ENCODE measurements at regions not wholly inside any gene's neighbourhood (a gene's known extent, or its start where the extent isn't known, plus 50 kb on each side); places are given as distances from the start of the nearest gene placed in this dataset.
A peak's percentile ranks its signal among the peaks of the same experiment; 100 is the strongest.

- Mint-ChIP-seq H3K4me3 (peak overlapping the region in 1 of 8 donors; percentile 24), H3K36me3 (peaks cover 0 to 3% of the 10 kb centered on the region in 2 donors), H3K4me1 (peaks cover 10 to 14% (median 11%) of the 10 kb centered on the region in 4 donors), H3K9me3 (peaks cover 0 to 14% (median 0%) of the 10 kb centered on the region in 8 donors), H3K27me3 (peaks cover 14% of the 10 kb centered on the region in 2 donors), H3K27ac (peak overlapping the region in 2 of 7 donors; percentile 1 to 73)
- CTCF ChIA-PET (ENCODE audit: partially characterized antibody) = no interaction called here
- intact Hi-C loops (cut with micrococcal nuclease) = no loop called here
- no peaks in the 10 kb centered on the region for H3K36me3 ChIP-seq (ENCODE audit: insufficient read depth, low read length)
- H3K4me1 ChIP-seq (ENCODE audit: insufficient read depth, low read length) = peaks cover 6% of the 10 kb centered on the region
- no peak overlapping the region for H3K4me3 ChIP-seq (ENCODE audit: low read length in 2 of 2)
- POLR2A ChIA-PET (ENCODE audit: partially characterized antibody) = no interaction called here
- no peak overlapping the region for H3K27ac ChIP-seq (ENCODE audit: low read depth, low read length)
- no peaks in the 10 kb centered on the region for H3K9me3 ChIP-seq (ENCODE audit: control insufficient read depth in 1 of 2, low read length in 2 of 2)
- no peaks in the 10 kb centered on the region for H3K27me3 ChIP-seq (ENCODE audit: insufficient read depth, low read length)
- no peak for DNase-seq
Measured at GRCh38 chr5:77937015-77937908, 161.1 kb upstream of the TBCA start.

GRCh38 chr5:77936365-77936693 lies 160.2 kb upstream of the TBCA start:
- Histone ChIP-seq H3K4me3 (ENCODE audit: low read length in 2 of 2) (no peak overlapping the region), H3K36me3 (ENCODE audit: insufficient read depth, low read length) (no peaks in the 10 kb centered on the region), H3K4me1 (ENCODE audit: insufficient read depth, low read length) (peaks cover 6% of the 10 kb centered on the region), H3K27ac (ENCODE audit: low read depth, low read length) (no peak overlapping the region), H3K9me3 (ENCODE audit: control insufficient read depth in 1 of 2, low read length in 2 of 2) (no peaks in the 10 kb centered on the region), H3K27me3 (ENCODE audit: insufficient read depth, low read length) (no peaks in the 10 kb centered on the region)
- Mint-ChIP-seq H3K27me3 (peaks cover 10 to 13% of the 10 kb centered on the region in 2 donors), H3K27ac (peak overlapping the region in 3 of 7 donors; percentile 43 to 63 (median 59)), H3K9me3 (peaks cover 0 to 12% (median 0%) of the 10 kb centered on the region in 8 donors), H3K4me3 (no peak overlapping the region), H3K36me3 (no peaks in the 10 kb centered on the region), H3K4me1 (peaks cover 10 to 14% (median 11%) of the 10 kb centered on the region in 4 donors)
- ChIA-PET CTCF (ENCODE audit: partially characterized antibody) (no interaction called here), POLR2A (ENCODE audit: partially characterized antibody) (no interaction called here)
- DNase-seq = no peak
- intact Hi-C loops (cut with micrococcal nuclease) = no loop called here

GRCh38 chr5:77935506-77936364 lies 159.6 kb upstream of the TBCA start:
- ChIA-PET POLR2A (ENCODE audit: partially characterized antibody) (no interaction called here), CTCF (ENCODE audit: partially characterized antibody) (no interaction called here)
- Mint-ChIP-seq H3K27me3 (peaks cover 8 to 12% of the 10 kb centered on the region in 2 donors), H3K4me3 (peak overlapping the region in 3 of 8 donors; percentile 9 to 35 (median 12)), H3K36me3 (no peaks in the 10 kb centered on the region), H3K9me3 (peaks cover 0 to 9% (median 0%) of the 10 kb centered on the region in 8 donors), H3K27ac (peak overlapping the region in 4 of 7 donors; percentile 19 to 63 (median 51)), H3K4me1 (peaks cover 10 to 14% (median 11%) of the 10 kb centered on the region in 4 donors)
- intact Hi-C loops (cut with micrococcal nuclease) = no loop called here
- H3K27me3 ChIP-seq (ENCODE audit: insufficient read depth, low read length) = no peaks in the 10 kb centered on the region
- DNase-seq = peak in 4 of 5 donors; percentile 22 to 40 (median 30)
- H3K9me3 ChIP-seq (ENCODE audit: control insufficient read depth in 1 of 2, low read length in 2 of 2) = no peaks in the 10 kb centered on the region
- H3K4me1 ChIP-seq (ENCODE audit: insufficient read depth, low read length) = peaks cover 6% of the 10 kb centered on the region
- H3K36me3 ChIP-seq (ENCODE audit: insufficient read depth, low read length) = no peaks in the 10 kb centered on the region
- no peak overlapping the region for H3K27ac ChIP-seq (ENCODE audit: low read depth, low read length)
- H3K4me3 ChIP-seq (ENCODE audit: low read length in 2 of 2) = no peak overlapping the region

- Mint-ChIP-seq H3K9me3 (peaks cover 0 to 7% (median 2%) of the 10 kb centered on the region in 8 donors), H3K4me1 (peaks cover 4 to 10% (median 7%) of the 10 kb centered on the region in 4 donors), H3K4me3 (no peak overlapping the region), H3K27ac (no peak overlapping the region), H3K36me3 (no peaks in the 10 kb centered on the region), H3K27me3 (peaks cover 5% of the 10 kb centered on the region in 2 donors)
- H3K9me3 ChIP-seq (ENCODE audit: control insufficient read depth in 1 of 2, low read length in 2 of 2) = no peaks in the 10 kb centered on the region
- peaks cover 4% of the 10 kb centered on the region for H3K27me3 ChIP-seq (ENCODE audit: insufficient read depth, low read length)
- no peaks in the 10 kb centered on the region for H3K36me3 ChIP-seq (ENCODE audit: insufficient read depth, low read length)
- H3K27ac ChIP-seq (ENCODE audit: low read depth, low read length) = no peak overlapping the region
- H3K4me1 ChIP-seq (ENCODE audit: insufficient read depth, low read length) = no peaks in the 10 kb centered on the region
- intact Hi-C loops (cut with micrococcal nuclease) = no loop called here
- H3K4me3 ChIP-seq (ENCODE audit: low read length in 2 of 2) = no peak overlapping the region
- POLR2A ChIA-PET (ENCODE audit: partially characterized antibody) = no interaction called here
- DNase-seq = no peak
- CTCF ChIA-PET (ENCODE audit: partially characterized antibody) = no interaction called here
Measured at GRCh38 chr5:77928776-77929300, 152.7 kb upstream of the TBCA start.

GRCh38 chr5:77926337-77926736 lies 150.2 kb upstream of the TBCA start:
- no peaks in the 10 kb centered on the region for H3K9me3 ChIP-seq (ENCODE audit: control insufficient read depth in 1 of 2, low read length in 2 of 2)
- H3K4me1 Mint-ChIP-seq = peaks cover 4 to 10% (median 7%) of the 10 kb centered on the region in 4 donors
- ChIA-PET POLR2A (ENCODE audit: partially characterized antibody) (no interaction called here), CTCF (ENCODE audit: partially characterized antibody) (no interaction called here)
- intact Hi-C loops (cut with micrococcal nuclease) = no loop called here
- H3K27ac ChIP-seq (ENCODE audit: low read depth, low read length) = no peak overlapping the region
- H3K27me3 Mint-ChIP-seq = peaks cover 3% of the 10 kb centered on the region in 2 donors
- no peak overlapping the region for H3K27ac Mint-ChIP-seq
- H3K36me3 Mint-ChIP-seq = no peaks in the 10 kb centered on the region
- no peaks in the 10 kb centered on the region for H3K4me1 ChIP-seq (ENCODE audit: insufficient read depth, low read length)
- no peaks in the 10 kb centered on the region for H3K36me3 ChIP-seq (ENCODE audit: insufficient read depth, low read length)
- no peak overlapping the region for H3K4me3 ChIP-seq (ENCODE audit: low read length in 2 of 2)
- no peak overlapping the region for H3K4me3 Mint-ChIP-seq
- H3K27me3 ChIP-seq (ENCODE audit: insufficient read depth, low read length) = peaks cover 4% of the 10 kb centered on the region
- no peak for DNase-seq
- peaks cover 0 to 6% (median 2%) of the 10 kb centered on the region in 8 donors for H3K9me3 Mint-ChIP-seq

- Histone ChIP-seq H3K27me3 (ENCODE audit: insufficient read depth, low read length) (peaks cover 4% of the 10 kb centered on the region), H3K4me1 (ENCODE audit: insufficient read depth, low read length) (no peaks in the 10 kb centered on the region), H3K36me3 (ENCODE audit: insufficient read depth, low read length) (no peaks in the 10 kb centered on the region), H3K9me3 (ENCODE audit: control insufficient read depth in 1 of 2, low read length in 2 of 2) (no peaks in the 10 kb centered on the region), H3K4me3 (ENCODE audit: low read length in 2 of 2) (no peak overlapping the region), H3K27ac (ENCODE audit: low read depth, low read length) (no peak overlapping the region)
- H3K4me1 Mint-ChIP-seq = peaks cover 4 to 10% (median 7%) of the 10 kb centered on the region in 4 donors
- peaks cover 3 to 4% of the 10 kb centered on the region in 2 donors for H3K27me3 Mint-ChIP-seq
- peaks cover 0 to 6% (median 2%) of the 10 kb centered on the region in 8 donors for H3K9me3 Mint-ChIP-seq
- no peaks in the 10 kb centered on the region for H3K36me3 Mint-ChIP-seq
- DNase-seq = peak in 4 of 5 donors; percentile 6 to 44 (median 28)
- intact Hi-C loops (cut with micrococcal nuclease) = no loop called here
- H3K4me3 Mint-ChIP-seq = peak overlapping the region; percentile 8 to 81 (median 54)
- POLR2A ChIA-PET (ENCODE audit: partially characterized antibody) = no interaction called here
- CTCF ChIA-PET (ENCODE audit: partially characterized antibody) = no interaction called here
- peak overlapping the region; percentile 9 to 61 (median 51) for H3K27ac Mint-ChIP-seq
Measured at GRCh38 chr5:77925503-77925902, 149.4 kb upstream of the TBCA start.

- intact Hi-C loops (cut with micrococcal nuclease) = no loop called here
- no peaks in the 10 kb centered on the region for H3K36me3 Mint-ChIP-seq
- H3K4me3 Mint-ChIP-seq = no peak overlapping the region
- Histone ChIP-seq H3K27ac (ENCODE audit: low read depth, low read length) (no peak overlapping the region), H3K4me1 (ENCODE audit: insufficient read depth, low read length) (no peaks in the 10 kb centered on the region), H3K27me3 (ENCODE audit: insufficient read depth, low read length) (no peaks in the 10 kb centered on the region), H3K4me3 (ENCODE audit: low read length in 2 of 2) (no peak overlapping the region), H3K36me3 (ENCODE audit: insufficient read depth, low read length) (no peaks in the 10 kb centered on the region), H3K9me3 (ENCODE audit: control insufficient read depth in 1 of 2, low read length in 2 of 2) (no peaks in the 10 kb centered on the region)
- CTCF ChIA-PET (ENCODE audit: partially characterized antibody) = no interaction called here
- H3K9me3 Mint-ChIP-seq = peaks cover 0 to 5% (median 2%) of the 10 kb centered on the region in 8 donors
- peak overlapping the region in 1 of 7 donors; percentile 70 for H3K27ac Mint-ChIP-seq
- H3K4me1 Mint-ChIP-seq = peaks cover 4 to 10% (median 7%) of the 10 kb centered on the region in 4 donors
- peaks cover 0 to 4% of the 10 kb centered on the region in 2 donors for H3K27me3 Mint-ChIP-seq
- no peak for DNase-seq
- POLR2A ChIA-PET (ENCODE audit: partially characterized antibody) = no interaction called here
Measured at GRCh38 chr5:77924081-77924480, 147.9 kb upstream of the TBCA start.
